ENCODE measurements at regions not wholly inside any gene's neighbourhood (a gene's known extent, or its start where the extent isn't known, plus 50 kb on each side); places are given as distances from the start of the nearest gene placed in this dataset.

DNA sequence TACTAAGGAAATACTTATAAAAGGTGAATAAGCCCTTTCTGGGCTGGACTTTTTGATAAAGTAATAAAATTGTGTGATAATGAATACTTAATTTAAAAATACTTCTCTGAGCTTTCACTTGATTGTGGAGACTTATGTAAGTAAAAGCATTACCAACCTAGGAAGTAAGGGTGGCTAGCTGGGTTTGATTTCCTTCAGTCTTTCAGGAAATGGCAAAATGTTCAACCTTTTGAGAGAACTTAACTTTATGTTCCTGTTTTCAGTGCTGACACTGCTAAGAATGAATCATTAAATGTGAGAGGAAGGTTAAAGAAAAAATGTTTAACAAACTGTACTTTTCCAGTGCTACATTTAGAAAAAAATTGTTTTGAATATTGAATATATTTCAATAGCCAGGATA is 900.3 kb downstream of the METTL15 start:
- no peak for TF ChIP-seq POLR2AphosphoS5 (IDR thresholded peaks at IDR 0.05; ENCODE audit: low read depth, low read length)
- TF ChIP-seq TAF1 (IDR thresholded peaks at IDR 0.05; ENCODE audit: low read depth, low read length), result no peak
- no peak for TF ChIP-seq POLR2A (IDR thresholded peaks at IDR 0.05; ENCODE audit: low read depth, low read length)
